ENCODE measurements at regions not wholly inside any gene's neighbourhood (a gene's known extent, or its start where the extent isn't known, plus 50 kb on each side); places are given as distances from the start of the nearest gene placed in this dataset.
"Not testable (repeated sequence)": the region's sequence is repeated elsewhere in the genome, so short reads cannot be mapped to it uniquely, and the experiment has no call there.

DNA sequence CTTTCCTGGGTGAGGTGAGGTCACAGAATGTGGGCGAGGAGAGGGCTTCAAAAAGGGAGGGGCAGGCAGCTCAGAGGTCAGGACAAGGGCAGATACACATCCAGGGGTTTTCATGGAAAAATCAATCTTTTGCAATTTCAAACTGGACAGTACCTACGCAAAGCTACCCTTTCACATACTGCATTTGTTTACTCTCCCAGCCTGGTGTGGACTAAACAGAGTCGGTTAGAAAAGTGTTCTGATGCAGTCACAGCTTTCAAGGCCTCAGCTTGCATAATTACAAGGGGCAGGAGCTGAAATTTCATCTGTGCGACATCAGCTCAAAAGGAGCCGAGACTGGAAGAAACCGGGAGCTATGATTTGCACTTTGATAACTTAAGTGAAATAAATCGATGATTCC lies 351.8 kb downstream of the TEX29 start:
- H3K9me3 ChIP-seq (ENCODE audit: control insufficient read depth, low read length); DNase-seq; ATAC-seq (ENCODE audit: low FRiP score); H3K4me1 ChIP-seq (ENCODE audit: control insufficient read depth in 1 of 2, insufficient read depth in 2 of 2, low read length in 2 of 2); H3K27ac ChIP-seq (ENCODE audit: low read depth in 1 of 2, low read length in 2 of 2); H3K4me3 ChIP-seq (ENCODE audit: low read length in 2 of 2); intact Hi-C loops (cut with DNase I); H3K27me3 ChIP-seq (ENCODE audit: control insufficient read depth in 1 of 2, insufficient read depth in 2 of 2, low read length in 1 of 2); H3K36me3 ChIP-seq (ENCODE audit: control insufficient read depth in 1 of 2, insufficient read depth in 2 of 2, low read length in 1 of 2): not testable (repeated sequence)
- WGBS, 2 donors = 73% methylated on average over 4 of the region's 7 CpGs; no CpG with 5 or more reads in 1 of the 2 donors

DNA sequence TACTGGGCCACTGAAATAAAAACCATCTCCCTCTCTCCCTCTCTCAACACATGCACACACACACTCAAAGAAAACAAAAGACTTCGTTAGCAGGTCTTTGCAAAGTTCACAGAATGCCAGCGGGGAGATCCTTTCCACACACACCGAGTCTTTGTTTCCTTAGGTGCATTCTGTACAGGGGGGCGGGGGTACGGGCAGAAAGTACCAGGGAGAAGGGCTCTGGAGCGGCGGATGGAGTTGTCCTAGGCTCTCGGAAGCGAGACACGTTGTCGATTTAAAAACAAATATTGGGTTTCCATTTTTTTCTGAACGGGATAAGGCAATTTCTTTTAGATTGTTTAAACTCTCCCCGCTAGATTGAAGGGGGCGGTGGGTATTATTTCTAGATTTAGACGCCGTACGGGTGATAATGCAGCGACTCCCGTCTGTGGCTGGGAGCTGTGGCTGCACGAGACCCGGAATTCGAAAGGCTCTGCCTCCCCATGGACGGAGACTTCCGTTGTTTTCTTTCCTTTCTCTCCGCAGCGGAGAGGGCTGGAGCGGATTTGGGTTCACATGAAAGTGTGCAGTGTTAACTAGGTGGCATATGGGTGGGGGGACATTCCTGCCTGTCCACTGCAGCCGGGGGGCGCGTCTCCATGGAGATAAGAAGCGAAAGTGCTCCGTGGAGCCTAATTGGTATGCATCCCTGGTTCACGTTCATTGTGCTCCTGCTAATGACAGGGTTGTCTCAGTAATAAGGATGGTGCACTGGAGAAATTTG lies 357.9 kb downstream of the TEX29 start:
- DNase-seq; H3K36me3 ChIP-seq (ENCODE audit: control insufficient read depth in 1 of 2, insufficient read depth in 2 of 2, low read length in 1 of 2); H3K4me1 ChIP-seq (ENCODE audit: control insufficient read depth in 1 of 2, insufficient read depth in 2 of 2, low read length in 2 of 2); H3K9me3 ChIP-seq (ENCODE audit: control insufficient read depth, low read length); intact Hi-C loops (cut with DNase I); H3K4me3 ChIP-seq (ENCODE audit: low read length in 2 of 2); H3K27ac ChIP-seq (ENCODE audit: low read depth in 1 of 2, low read length in 2 of 2); ATAC-seq (ENCODE audit: low FRiP score); H3K27me3 ChIP-seq (ENCODE audit: control insufficient read depth in 1 of 2, insufficient read depth in 2 of 2, low read length in 1 of 2): not testable (repeated sequence)
- WGBS, 2 donors = no CpG with 5 or more reads among the region's 33 CpGs

DNA sequence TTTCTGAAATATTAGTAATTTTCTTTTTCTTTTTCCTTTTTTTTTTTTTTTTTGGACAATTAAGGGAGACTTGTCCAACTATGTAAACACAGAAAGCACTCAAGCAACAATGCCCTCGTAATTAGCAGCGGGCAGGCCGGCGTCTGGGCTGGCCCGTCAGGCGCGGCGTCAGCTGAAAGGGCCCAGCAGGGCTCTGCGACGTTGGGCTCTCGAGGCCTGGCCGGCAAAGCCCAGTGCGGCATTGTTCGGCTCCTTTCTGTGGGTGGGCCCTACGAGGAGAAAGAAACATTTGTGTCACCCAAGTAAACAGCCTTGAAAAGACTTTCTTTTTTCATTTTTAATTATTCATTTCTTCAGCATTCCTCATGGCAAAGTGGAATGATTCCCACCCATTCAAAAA lies 359.2 kb downstream of the TEX29 start:
- no CpG with 5 or more reads among the region's 15 CpGs for WGBS, 2 donors
- ATAC-seq (ENCODE audit: low FRiP score); intact Hi-C loops (cut with DNase I): not testable (repeated sequence)

DNA sequence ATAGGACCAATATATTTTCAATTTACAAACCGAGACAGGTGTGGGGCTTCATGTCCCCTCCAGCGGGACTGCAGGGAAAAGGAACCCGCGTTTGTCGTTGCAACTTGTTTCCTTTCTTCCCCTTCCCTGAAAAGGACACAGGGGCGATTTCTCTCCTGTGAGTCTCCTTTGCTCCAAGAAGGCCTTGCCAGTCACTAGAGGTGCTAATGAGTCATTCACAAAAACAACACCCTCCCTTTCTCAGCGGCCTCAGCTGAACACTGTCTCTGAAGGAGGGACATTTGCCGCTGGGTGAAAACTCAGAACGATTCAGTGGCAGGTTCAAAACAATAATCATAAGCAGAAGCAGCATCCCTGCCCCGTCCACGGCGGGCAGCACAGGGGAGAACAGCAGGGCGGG lies 359.7 kb downstream of the TEX29 start:
- WGBS, 2 donors = no CpG with 5 or more reads among the region's 13 CpGs
- ATAC-seq (ENCODE audit: low FRiP score); H3K4me3 ChIP-seq (ENCODE audit: low read length in 2 of 2); DNase-seq; H3K36me3 ChIP-seq (ENCODE audit: control insufficient read depth in 1 of 2, insufficient read depth in 2 of 2, low read length in 1 of 2); intact Hi-C loops (cut with DNase I); H3K27me3 ChIP-seq (ENCODE audit: control insufficient read depth in 1 of 2, insufficient read depth in 2 of 2, low read length in 1 of 2); H3K9me3 ChIP-seq (ENCODE audit: control insufficient read depth, low read length); H3K4me1 ChIP-seq (ENCODE audit: control insufficient read depth in 1 of 2, insufficient read depth in 2 of 2, low read length in 2 of 2); H3K27ac ChIP-seq (ENCODE audit: low read depth in 1 of 2, low read length in 2 of 2): not testable (repeated sequence)

More for the DNA sequence above, 359.2 kb downstream of the TEX29 start:
- H3K4me3 ChIP-seq (ENCODE audit: low read length in 2 of 2); H3K27me3 ChIP-seq (ENCODE audit: control insufficient read depth in 1 of 2, insufficient read depth in 2 of 2, low read length in 1 of 2); DNase-seq; H3K27ac ChIP-seq (ENCODE audit: low read depth in 1 of 2, low read length in 2 of 2); H3K36me3 ChIP-seq (ENCODE audit: control insufficient read depth in 1 of 2, insufficient read depth in 2 of 2, low read length in 1 of 2); H3K9me3 ChIP-seq (ENCODE audit: control insufficient read depth, low read length); H3K4me1 ChIP-seq (ENCODE audit: control insufficient read depth in 1 of 2, insufficient read depth in 2 of 2, low read length in 2 of 2): not testable (repeated sequence)

DNA sequence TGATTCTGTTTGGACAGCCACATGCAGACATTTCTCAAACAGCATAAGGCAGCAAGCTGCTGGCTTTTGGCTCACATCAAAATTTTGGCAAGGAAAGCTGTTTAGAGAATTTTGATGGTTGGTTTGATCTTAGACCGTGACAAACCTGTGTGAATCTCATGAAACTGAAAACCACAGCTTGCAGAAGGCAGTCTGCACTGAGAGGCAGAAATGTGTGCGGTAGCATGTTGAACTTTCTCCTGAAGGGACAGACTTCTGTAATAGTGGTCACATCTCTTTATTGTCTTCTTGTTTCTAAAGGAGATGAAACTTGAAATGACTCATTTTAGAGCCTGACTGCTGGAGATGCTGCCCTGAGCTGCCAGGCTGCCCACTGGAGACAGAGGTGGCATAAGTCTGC lies 371.6 kb downstream of the TEX29 start:
- H3K27ac ChIP-seq (ENCODE audit: low read depth in 1 of 2, low read length in 2 of 2); ATAC-seq (ENCODE audit: low FRiP score); intact Hi-C loops (cut with DNase I); H3K4me3 ChIP-seq (ENCODE audit: low read length in 2 of 2); H3K9me3 ChIP-seq (ENCODE audit: control insufficient read depth, low read length); H3K4me1 ChIP-seq (ENCODE audit: control insufficient read depth in 1 of 2, insufficient read depth in 2 of 2, low read length in 2 of 2); H3K27me3 ChIP-seq (ENCODE audit: control insufficient read depth in 1 of 2, insufficient read depth in 2 of 2, low read length in 1 of 2); DNase-seq; H3K36me3 ChIP-seq (ENCODE audit: control insufficient read depth in 1 of 2, insufficient read depth in 2 of 2, low read length in 1 of 2): not testable (repeated sequence)
- 9 to 54% methylated on average over 1 to 2 of the region's 2 CpGs for WGBS, 2 donors

DNA sequence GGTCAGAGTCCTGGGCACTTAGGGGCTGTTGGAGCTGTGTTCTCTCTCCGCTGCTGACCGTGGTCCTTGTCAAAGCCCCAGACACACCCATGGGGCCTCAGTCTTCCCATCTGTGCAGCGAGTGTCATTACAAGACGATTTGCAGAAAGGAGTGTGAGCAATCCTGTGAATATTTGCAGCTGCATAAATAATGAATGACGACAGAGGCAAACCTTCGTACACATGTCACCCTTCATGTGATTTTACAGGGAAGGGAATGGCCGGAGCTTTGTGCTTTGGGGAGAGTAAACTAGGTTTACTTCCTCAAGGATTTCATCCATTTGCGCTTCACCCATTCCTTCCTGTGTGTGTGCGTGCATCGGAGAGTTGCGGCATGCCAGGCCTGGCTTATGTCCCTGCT lies 370.8 kb upstream of the SOX1 start:
- H3K36me3 ChIP-seq (ENCODE audit: control insufficient read depth in 1 of 2, insufficient read depth in 2 of 2, low read length in 1 of 2); H3K27me3 ChIP-seq (ENCODE audit: control insufficient read depth in 1 of 2, insufficient read depth in 2 of 2, low read length in 1 of 2); intact Hi-C loops (cut with DNase I); ATAC-seq (ENCODE audit: low FRiP score); H3K27ac ChIP-seq (ENCODE audit: low read depth in 1 of 2, low read length in 2 of 2); DNase-seq; H3K4me1 ChIP-seq (ENCODE audit: control insufficient read depth in 1 of 2, insufficient read depth in 2 of 2, low read length in 2 of 2); H3K4me3 ChIP-seq (ENCODE audit: low read length in 2 of 2); H3K9me3 ChIP-seq (ENCODE audit: control insufficient read depth, low read length): not testable (repeated sequence)
- WGBS, 2 donors = no CpG with 5 or more reads among the region's 11 CpGs

DNA sequence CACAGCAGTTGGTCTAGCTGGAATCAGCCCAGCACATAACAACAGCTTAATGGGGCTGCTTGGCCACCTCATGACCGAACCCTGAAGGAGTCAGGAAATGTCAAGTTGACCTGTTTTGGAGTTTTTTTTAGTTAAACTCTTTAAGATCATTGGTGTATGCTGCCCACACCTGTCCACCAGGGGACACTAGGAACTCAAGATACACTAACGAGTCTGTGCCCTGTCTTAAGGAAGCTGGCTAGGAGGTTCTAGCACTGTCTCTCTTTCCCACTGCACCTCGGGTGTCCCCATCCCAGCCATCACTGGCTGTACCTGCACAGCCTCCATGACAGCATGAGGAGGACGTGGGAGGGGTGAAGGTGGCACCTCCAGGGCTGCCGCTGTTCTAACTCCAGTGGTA lies 364.9 kb upstream of the SOX1 start:
- no CpG with 5 or more reads among the region's 5 CpGs for WGBS, 2 donors
- not testable (repeated sequence) for H3K27me3 ChIP-seq (ENCODE audit: control insufficient read depth in 1 of 2, insufficient read depth in 2 of 2, low read length in 1 of 2); H3K4me1 ChIP-seq (ENCODE audit: control insufficient read depth in 1 of 2, insufficient read depth in 2 of 2, low read length in 2 of 2)

More for the DNA sequence above, 364.9 kb upstream of the SOX1 start:
- DNase-seq; ATAC-seq (ENCODE audit: low FRiP score); intact Hi-C loops (cut with DNase I); H3K36me3 ChIP-seq (ENCODE audit: control insufficient read depth in 1 of 2, insufficient read depth in 2 of 2, low read length in 1 of 2); H3K9me3 ChIP-seq (ENCODE audit: control insufficient read depth, low read length); H3K4me3 ChIP-seq (ENCODE audit: low read length in 2 of 2); H3K27ac ChIP-seq (ENCODE audit: low read depth in 1 of 2, low read length in 2 of 2): not testable (repeated sequence)

Measured in aorta (tissue), 5 donors.